HEK293 (cell line): ENCODE measurements at regions not wholly inside any gene's neighbourhood (a gene's known extent, or its start where the extent isn't known, plus 50 kb on each side); places are given as distances from the start of the nearest gene placed in this dataset.

Experiments
- CTCF ChIA-PET: fragments of 350-600 bp; formaldehyde crosslinking; extraction: SDS; loops from one replicate; lab custom pipeline; 2021; ENCODE audit warnings: antibody characterized with exemption; lab: Yijun Ruan, JAX
- POLR2A ChIA-PET: fragments of 300-600 bp; formaldehyde crosslinking; extraction: SDS; loops from one replicate; lab custom pipeline; 2020; ENCODE audit warnings: antibody characterized with exemption, inconsistent platforms; lab: Yijun Ruan, JAX
- H3K27ac ChIP-seq: fragments of 200-500 bp; sonication (Bioruptor generic); 2 replicates; pipeline ENCODE4 v1.5.1; 2014; ENCODE audit warnings: low read depth, low read length, control low read depth, inconsistent platforms; ENCODE audit errors: extremely low read depth
- H3K36me3 ChIP-seq, 2 experiments: fragments of 200-500 bp in 1 of 2; sonication (Bioruptor generic) in 1 of 2; 1 replicate in 1 of 2; 2 replicates in 1 of 2; pipeline ENCODE4 v1.5.1; 2014 to 2017; ENCODE audit warnings: inconsistent platforms in 2 of 2, low read length in 2 of 2; ENCODE audit not compliant: control insufficient read depth in 2 of 2, insufficient read depth in 1 of 2
- H3K4me1 ChIP-seq: fragments of 200-500 bp; sonication (Bioruptor generic); 2 replicates; pipeline ENCODE4 v1.5.1; 2014; ENCODE audit warnings: mild to moderate bottlenecking, low read length, inconsistent platforms; ENCODE audit not compliant: control insufficient read depth, insufficient read depth
- H3K4me3 ChIP-seq: 2 replicates; pipeline ENCODE4 v1.5.1; 2011; ENCODE audit warnings: low read depth, mild to moderate bottlenecking, control low read depth, low read length, moderate library complexity
- H3K9me3 ChIP-seq: fragments of 200-500 bp; sonication (Bioruptor generic); 2 replicates; pipeline ENCODE4 v1.5.1; 2014; ENCODE audit warnings: low read depth, low read length, inconsistent platforms; ENCODE audit not compliant: control insufficient read depth, insufficient read depth
- BCL11A ChIP-seq: fragments of 450-650 bp; formaldehyde crosslinking; IDR thresholded peaks from 2 replicates; pipeline ENCODE4 v1.5.1; 2016; ENCODE audit warnings: low read depth, missing biosample characterization, missing genetic modification characterization
- EGR2 ChIP-seq: fragments of 450-650 bp; formaldehyde crosslinking; IDR thresholded peaks from 2 replicates; pipeline ENCODE4 v1.5.1; 2016; ENCODE audit warnings: low read depth, missing biosample characterization, missing genetic modification characterization
- OSR2 ChIP-seq: fragments of 450-650 bp; formaldehyde crosslinking; IDR thresholded peaks from 2 replicates; pipeline ENCODE4 v1.5.1; 2016; ENCODE audit warnings: missing biosample characterization, missing genetic modification characterization
- PBX3 ChIP-seq: sonication (generic); formaldehyde crosslinking; IDR thresholded peaks from 2 replicates; pipeline ENCODE4 v1.8.1; 2022; ENCODE audit warnings: mild to moderate bottlenecking, moderate library complexity, missing genetic modification reagents
- PRDM6 ChIP-seq: fragments of 450-650 bp; formaldehyde crosslinking; IDR thresholded peaks from 2 replicates; pipeline ENCODE4 v1.5.1; 2017; ENCODE audit warnings: missing biosample characterization, missing genetic modification characterization
- YY2 ChIP-seq: fragments of 450-650 bp; formaldehyde crosslinking; IDR thresholded peaks from 2 replicates; pipeline ENCODE4 v1.5.1; 2016; ENCODE audit warnings: missing biosample characterization, missing genetic modification characterization
- ZBTB20 ChIP-seq: fragments of 450-650 bp; formaldehyde crosslinking; IDR thresholded peaks from 2 replicates; pipeline ENCODE4 v1.5.1; 2016; ENCODE audit warnings: missing biosample characterization, missing genetic modification characterization
- ZBTB8A ChIP-seq: fragments of 450-650 bp; formaldehyde crosslinking; IDR thresholded peaks from 2 replicates; pipeline ENCODE4 v1.5.1; 2016; ENCODE audit warnings: missing biosample characterization, missing genetic modification characterization
- ZEB2 ChIP-seq: fragments of 450-650 bp; formaldehyde crosslinking; IDR thresholded peaks from 2 replicates; pipeline ENCODE4 v1.5.1; 2016; ENCODE audit warnings: missing biosample characterization, missing genetic modification characterization
- ZFP3 ChIP-seq: fragments of 450-650 bp; formaldehyde crosslinking; IDR thresholded peaks from 2 replicates; pipeline ENCODE4 v1.5.1; 2016; ENCODE audit warnings: low read depth, missing biosample characterization, missing genetic modification characterization
- ZFP69B ChIP-seq: fragments of 450-650 bp; formaldehyde crosslinking; IDR thresholded peaks from 2 replicates; pipeline ENCODE4 v1.5.1; 2016; ENCODE audit warnings: missing biosample characterization, missing genetic modification characterization
- ZNF16 ChIP-seq: fragments of 450-650 bp; formaldehyde crosslinking; IDR thresholded peaks from 2 replicates; pipeline ENCODE4 v1.5.1; 2016; ENCODE audit warnings: low read depth, missing biosample characterization, missing genetic modification characterization
- ZNF292 ChIP-seq: fragments of 450-650 bp; formaldehyde crosslinking; IDR thresholded peaks from 2 replicates; pipeline ENCODE4 v1.5.1; 2016; ENCODE audit warnings: low read depth, missing biosample characterization, missing genetic modification characterization, borderline replicate concordance
- ZNF362 ChIP-seq: fragments of 450-650 bp; formaldehyde crosslinking; IDR thresholded peaks from 2 replicates; pipeline ENCODE4 v1.5.1; 2016; ENCODE audit warnings: missing biosample characterization, missing genetic modification characterization
- ZNF426 ChIP-seq: fragments of 450-650 bp; formaldehyde crosslinking; IDR thresholded peaks from 2 replicates; pipeline ENCODE4 v1.5.1; 2017; ENCODE audit warnings: missing biosample characterization, missing genetic modification characterization, mild to moderate bottlenecking, inconsistent platforms, moderate library complexity
- ZNF623 ChIP-seq: fragments of 450-650 bp; formaldehyde crosslinking; IDR thresholded peaks from 2 replicates; pipeline ENCODE4 v1.5.1; 2016; ENCODE audit warnings: missing biosample characterization, missing genetic modification characterization
- ZNF626 ChIP-seq: fragments of 450-650 bp; sonication (Bioruptor Pico); formaldehyde crosslinking; IDR thresholded peaks from 2 replicates; pipeline ENCODE4 v1.5.1; 2018; ENCODE audit warnings: missing biosample characterization, missing genetic modification characterization, inconsistent platforms
- ZNF670 ChIP-seq: fragments of 450-650 bp; formaldehyde crosslinking; IDR thresholded peaks from 2 replicates; pipeline ENCODE4 v1.5.1; 2016; ENCODE audit warnings: missing biosample characterization, missing genetic modification characterization, low read depth
- ZNF677 ChIP-seq: fragments of 450-650 bp; IDR thresholded peaks from 2 replicates; pipeline ENCODE4 v1.5.0; 2018; ENCODE audit warnings: missing biosample characterization, mild to moderate bottlenecking, missing genetic modification characterization, moderate library complexity
- ZNF704 ChIP-seq: fragments of 450-650 bp; formaldehyde crosslinking; IDR thresholded peaks from 2 replicates; pipeline ENCODE4 v1.5.1; 2016; ENCODE audit warnings: missing biosample characterization, missing genetic modification characterization
- ZNF76 ChIP-seq: fragments of 450-650 bp; formaldehyde crosslinking; IDR thresholded peaks from 2 replicates; pipeline ENCODE4; 2016; ENCODE audit warnings: low read depth, missing biosample characterization, missing genetic modification characterization, borderline replicate concordance
- ZNF777 ChIP-seq: fragments of 450-650 bp; formaldehyde crosslinking; IDR thresholded peaks from 2 replicates; pipeline ENCODE4 v1.5.1; 2017; ENCODE audit warnings: missing biosample characterization, missing genetic modification characterization, borderline replicate concordance

GRCh38 chr19:33891773-33892172 lies 95.1 kb downstream of the KCTD15 start:
- POLR2A ChIA-PET: no interaction called here

GRCh38 chr19:33894787-33895186 lies 98.1 kb downstream of the KCTD15 start:
- Histone ChIP-seq H3K27ac (no peak overlapping the region), H3K4me3 (no peak overlapping the region), H3K4me1 (no peaks in the 10 kb centered on the region), H3K9me3 (peaks cover 9% of the 10 kb centered on the region; the same call in 1 of the 2 replicates), H3K36me3 (no peaks in the 10 kb centered on the region)
- POLR2A ChIA-PET: no interaction called here
- CTCF ChIA-PET: interaction anchor here (0.6 kb wide), 1 partner anchor 18 kb away, joined by 4 read pairs; no protein-coding TSS in a partner anchor
- TF ChIP-seq ZBTB8A (no peak), ZEB2 (tag by site-specific recombination) (no peak), ZNF76 (tag by site-specific recombination) (no peak), ZNF777 (no peak), PBX3 (CRISPR knock-in tag) (no peak), EGR2 (tag by site-specific recombination) (no peak), ZNF677 (tag by site-specific recombination) (no peak), PRDM6 (tag by site-specific recombination) (no peak), ZNF670 (tag by site-specific recombination) (no peak), ZBTB20 (tag by site-specific recombination) (no peak), ZNF626 (tag by site-specific recombination) (no peak), ZNF292 (tag by site-specific recombination) (no peak), ZNF623 (no peak)

More at GRCh38 chr19:33891773-33892172, 95.1 kb downstream of the KCTD15 start:
- CTCF ChIA-PET: interaction anchor here (0.5 to 1.3 kb wide), 4 partner anchors 98 to 204 kb away, joined by 3 to 7 read pairs (median 4); no protein-coding TSS in a partner anchor
- Histone ChIP-seq H3K36me3 (no peaks in the 10 kb centered on the region), H3K9me3 (no peaks in the 10 kb centered on the region), H3K27ac (no peak overlapping the region), H3K4me3 (no peak overlapping the region), H3K4me1 (no peaks in the 10 kb centered on the region)
- TF ChIP-seq BCL11A (tag by site-specific recombination) (no peak), OSR2 (no peak), ZNF704 (tag by site-specific recombination) (no peak), ZNF16 (tag by site-specific recombination) (no peak), ZNF426 (tag by site-specific recombination) (no peak), ZNF362 (tag by site-specific recombination) (no peak), ZFP69B (tag by site-specific recombination) (no peak), PRDM6 (tag by site-specific recombination) (no peak), ZFP3 (tag by site-specific recombination) (no peak), YY2 (tag by site-specific recombination) (no peak)
